COLO668 (cell line): ENCODE measurements at regions not wholly inside any gene's neighbourhood (a gene's known extent, or its start where the extent isn't known, plus 50 kb on each side); places are given as distances from the start of the nearest gene placed in this dataset.
A peak's percentile ranks its signal among the peaks of the same experiment; 100 is the strongest.
"Not testable (repeated sequence)": the region's sequence is repeated elsewhere in the genome, so short reads cannot be mapped to it uniquely, and the experiment has no call there.

Experiments used
- DNase-seq: peaks from one replicate; lab custom pipeline; 2025; ENCODE audit not compliant: unreplicated experiment; lab: John Stamatoyannopoulos, UW

- DNase-seq, result no peak
These were observed 439.5 kb downstream of the CCER1 start for GRCh38 chr12:90515199-90516175.

- DNase-seq, result no peak
These were observed 440.7 kb downstream of the CCER1 start for GRCh38 chr12:90514325-90514724.

GRCh38 chr12:90512518-90512917 lies 442.5 kb downstream of the CCER1 start:
- no peak for DNase-seq

GRCh38 chr12:90510948-90511347 lies 444.0 kb downstream of the CCER1 start:
- no peak for DNase-seq

- no peak for DNase-seq
These were observed 450.2 kb downstream of the CCER1 start for GRCh38 chr12:90504806-90505205.

GRCh38 chr12:90502070-90502469 lies 452.9 kb downstream of the CCER1 start:
- DNase-seq, result no peak

GRCh38 chr12:90501412-90501811 lies 453.6 kb downstream of the CCER1 start:
- DNase-seq, result no peak

- peak; percentile 36 for DNase-seq
These were observed 455.2 kb downstream of the CCER1 start for GRCh38 chr12:90499795-90500194.

- DNase-seq, result no peak
These were observed 456.9 kb downstream of the CCER1 start for GRCh38 chr12:90497923-90498545.

GRCh38 chr12:90490355-90490754 lies 464.6 kb downstream of the CCER1 start:
- DNase-seq, result no peak

- no peak for DNase-seq
These were observed 465.8 kb downstream of the CCER1 start for GRCh38 chr12:90489141-90489540.

GRCh38 chr12:90485560-90485959 lies 469.4 kb downstream of the CCER1 start:
- no peak for DNase-seq

- no peak for DNase-seq
These were observed 470.9 kb downstream of the CCER1 start for GRCh38 chr12:90484094-90484493.

GRCh38 chr12:90481748-90482147 lies 473.2 kb downstream of the CCER1 start:
- DNase-seq, result no peak

GRCh38 chr12:90479237-90479636 lies 475.7 kb downstream of the CCER1 start:
- DNase-seq, result no peak

GRCh38 chr12:90473831-90474230 lies 481.1 kb downstream of the CCER1 start:
- DNase-seq, result no peak

GRCh38 chr12:90460681-90461080 lies 494.3 kb downstream of the CCER1 start:
- DNase-seq, result no peak

GRCh38 chr12:90456248-90456647 lies 498.7 kb downstream of the CCER1 start:
- no peak for DNase-seq

- DNase-seq, result no peak
These were observed 499.2 kb downstream of the CCER1 start for GRCh38 chr12:90455756-90456155.

GRCh38 chr12:90449611-90450010 lies 505.4 kb downstream of the CCER1 start:
- DNase-seq, result no peak

- DNase-seq, result not testable (repeated sequence)
These were observed 511.5 kb downstream of the CCER1 start for GRCh38 chr12:90443466-90443865.

GRCh38 chr12:90441431-90441830 lies 513.5 kb downstream of the CCER1 start:
- no peak for DNase-seq
